Endodermal cell (in vitro differentiated cells): ENCODE measurements at regions not wholly inside any gene's neighbourhood (a gene's known extent, or its start where the extent isn't known, plus 50 kb on each side); places are given as distances from the start of the nearest gene placed in this dataset.
"Not testable (repeated sequence)": the region's sequence is repeated elsewhere in the genome, so short reads cannot be mapped to it uniquely, and the experiment has no call there.

ENCODE experiments used
- DNase-seq: peaks from one replicate; pipeline ENCODE4 v3.0.0-alpha.2; 2017
- H3K27ac ChIP-seq: 2 replicates; pipeline ENCODE4 v1.5.1; 2013; ENCODE audit warnings: mild to moderate bottlenecking, low read depth, low read length, moderate library complexity
- H3K27me3 ChIP-seq: 2 replicates; pipeline ENCODE4 v1.6.1; 2013; ENCODE audit warnings: mild to moderate bottlenecking, low read length, moderate library complexity; ENCODE audit not compliant: insufficient read depth, control insufficient read depth, poor library complexity, severe bottlenecking
- H3K36me3 ChIP-seq: 2 replicates; pipeline ENCODE4 v1.7.0; 2013; ENCODE audit warnings: mild to moderate bottlenecking, low read length, moderate library complexity; ENCODE audit not compliant: control insufficient read depth, insufficient read depth
- H3K4me1 ChIP-seq: one replicate; pipeline ENCODE4 v1.7.0; 2013; ENCODE audit warnings: low read length; ENCODE audit not compliant: control insufficient read depth, insufficient read depth
- H3K4me3 ChIP-seq: 2 replicates; pipeline ENCODE4 v1.5.1; 2013; ENCODE audit warnings: mild to moderate bottlenecking, low read length, moderate library complexity
- H3K9ac ChIP-seq: 2 replicates; pipeline ENCODE4 v1.6.1; 2013; ENCODE audit warnings: mild to moderate bottlenecking, low read length, moderate library complexity; ENCODE audit not compliant: poor library complexity, severe bottlenecking; ENCODE audit errors: extremely low read depth
- H3K9me3 ChIP-seq: 2 replicates; pipeline ENCODE4 v1.6.1; 2013; ENCODE audit warnings: mild to moderate bottlenecking, low read length, moderate library complexity; ENCODE audit not compliant: control insufficient read depth
- H3K27ac Mint-ChIP-seq: 2 replicates; pipeline ENCODE4 v1.8.0; 2020; ENCODE audit warnings: mixed read lengths
- H3K27me3 Mint-ChIP-seq: 2 replicates; pipeline ENCODE4 v1.8.0; 2021; ENCODE audit warnings: mild to moderate bottlenecking, mixed read lengths; ENCODE audit not compliant: insufficient read depth
- H3K36me3 Mint-ChIP-seq: 2 replicates; pipeline ENCODE4 v1.8.0; 2020; ENCODE audit warnings: low read depth, mixed read lengths
- H3K4me1 Mint-ChIP-seq: 2 replicates; pipeline ENCODE4 v1.8.0; 2020; ENCODE audit warnings: mixed read lengths
- H3K4me3 Mint-ChIP-seq: 2 replicates; pipeline ENCODE4 v1.8.0; 2020; ENCODE audit warnings: mild to moderate bottlenecking, moderate library complexity, mixed read lengths
- H3K9me3 Mint-ChIP-seq: 2 replicates; pipeline ENCODE4 v1.8.0; 2020; ENCODE audit warnings: mild to moderate bottlenecking, mixed read lengths
- CTCF ChIP-seq: fragments of 200-600 bp; sonication (generic); conservative IDR thresholded peaks from 2 replicates; pipeline ENCODE4 v1.5.0; 2021; ENCODE audit warnings: antibody characterized with exemption, mild to moderate bottlenecking
- WGBS, 2 experiments: methylation state at CpG; one replicate each; pipeline versions ENCODE4 v1.1.5 to v1.1.7; 2013; ENCODE audit warnings: missing lambda C conversion rate in 2 of 2, mixed read lengths in 1 of 2; ENCODE audit not compliant: insufficient coverage in 1 of 2, insufficient read length in 1 of 2; 5-methylcytosine and 5-hydroxymethylcytosine counted together

GRCh38 chr16:21521390-21522143 lies 77.8 kb upstream of the METTL9 start:
- Mint-ChIP-seq H3K27ac (peak overlapping the region; percentile 99), H3K4me3 (peak overlapping the region; percentile 95), H3K4me1 (peaks cover 12% of the 10 kb centered on the region), H3K27me3 (peaks cover 11% of the 10 kb centered on the region)
- H3K9me3 Mint-ChIP-seq, H3K36me3 Mint-ChIP-seq, H3K36me3 ChIP-seq, H3K4me1 ChIP-seq, H3K9me3 ChIP-seq, H3K27me3 ChIP-seq: not testable (repeated sequence)
- Histone ChIP-seq H3K27ac (peak overlapping the region; percentile 96), H3K4me3 (peak overlapping the region; percentile 77), H3K9ac (peak overlapping the region; percentile 95)
- WGBS, 2 experiments, result 0 to 1% methylated on average over 10 to 21 of the region's 24 CpGs
- peak; percentile 71 for TF ChIP-seq CTCF
- DNase-seq, result peak; percentile 99

DNA sequence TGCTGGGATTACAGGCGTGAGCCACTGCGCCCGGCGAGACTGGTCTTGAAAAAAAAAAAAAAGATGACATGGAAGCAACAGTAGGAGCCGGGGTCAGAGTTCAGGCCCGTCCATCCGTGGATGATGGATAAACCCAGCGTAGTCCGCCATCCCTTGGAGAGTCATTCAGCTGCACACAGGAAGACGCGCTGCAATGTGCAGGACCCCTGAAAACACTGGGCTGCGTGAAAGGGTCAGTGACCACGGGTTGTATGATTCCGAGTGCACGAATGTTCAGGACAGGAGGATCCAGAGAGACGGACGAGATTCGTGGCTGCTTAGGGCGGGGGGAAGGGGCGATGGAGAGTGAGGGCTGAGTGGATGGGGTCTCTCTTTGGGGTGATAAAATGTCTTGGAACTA lies 76.5 kb upstream of the METTL9 start:
- not testable (repeated sequence) for H3K36me3 ChIP-seq, H3K4me1 ChIP-seq, H3K4me3 ChIP-seq, H3K9ac ChIP-seq, H3K4me3 Mint-ChIP-seq, H3K36me3 Mint-ChIP-seq, H3K27me3 ChIP-seq, H3K27ac ChIP-seq, H3K9me3 ChIP-seq, H3K9me3 Mint-ChIP-seq
- Mint-ChIP-seq H3K4me1 (peaks cover 24% of the 10 kb centered on the region), H3K27ac (peak overlapping the region; percentile 31), H3K27me3 (peaks cover 13% of the 10 kb centered on the region)
- WGBS, 2 experiments, result 73 to 93% methylated on average over 9 to 18 of the region's 20 CpGs
- peak; percentile 45 for DNase-seq

DNA sequence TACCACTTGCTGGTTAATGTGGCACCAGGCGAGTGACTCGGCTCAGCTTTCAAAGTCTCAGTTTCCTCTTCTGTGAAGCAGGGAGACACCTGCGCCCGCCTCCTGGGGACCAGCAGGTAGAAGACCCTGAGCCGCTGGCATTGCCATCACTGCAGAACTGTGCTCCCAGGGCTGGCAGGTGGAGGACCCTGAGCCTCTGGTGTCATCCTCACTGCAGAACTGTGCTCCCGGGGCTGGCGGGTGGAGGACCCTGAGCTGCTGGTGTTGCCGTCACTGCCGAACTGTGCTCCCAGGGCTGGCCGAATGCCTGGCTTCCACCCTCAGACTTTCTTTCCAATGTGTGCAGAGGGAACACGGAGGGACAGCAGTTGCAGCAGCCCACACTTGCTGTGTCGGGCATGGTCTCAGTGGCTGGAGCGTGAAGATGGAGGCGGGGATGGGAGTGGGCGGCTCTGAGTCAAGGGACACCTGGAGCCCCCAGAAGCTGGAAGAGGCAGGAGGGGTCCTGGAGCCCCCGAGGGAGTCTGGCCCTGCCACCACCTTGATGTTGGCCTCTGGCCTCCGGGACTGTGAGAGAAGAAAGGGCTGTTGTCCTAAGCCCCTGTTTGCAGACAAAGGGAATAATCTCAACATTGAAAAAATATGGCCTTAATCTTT lies 75.8 kb upstream of the METTL9 start:
- DNase-seq, result peak; percentile 65
- no peak for TF ChIP-seq CTCF
- peaks cover 9% of the 10 kb centered on the region for H3K4me1 ChIP-seq
- H3K4me3 Mint-ChIP-seq, result no peak overlapping the region
- H3K9me3 ChIP-seq, result no peaks in the 10 kb centered on the region
- WGBS, 2 experiments, result 86 to 91% methylated on average over 14 to 17 of the region's 17 CpGs
- H3K4me3 ChIP-seq, result no peak overlapping the region
- H3K9ac ChIP-seq, result no peak overlapping the region
- no peak overlapping the region for H3K27ac ChIP-seq
- H3K36me3 ChIP-seq, result no peaks in the 10 kb centered on the region
- no peak overlapping the region for H3K27ac Mint-ChIP-seq
- peaks cover 10% of the 10 kb centered on the region for H3K27me3 Mint-ChIP-seq
- H3K9me3 Mint-ChIP-seq, result no peaks in the 10 kb centered on the region
- H3K36me3 Mint-ChIP-seq, result peaks cover under 1% of the 10 kb centered on the region
- H3K27me3 ChIP-seq, result no peaks in the 10 kb centered on the region
- peaks cover 18% of the 10 kb centered on the region for H3K4me1 Mint-ChIP-seq
